Ectodermal cell (in vitro differentiated cells): ENCODE measurements at regions not wholly inside any gene's neighbourhood (a gene's known extent, or its start where the extent isn't known, plus 50 kb on each side); places are given as distances from the start of the nearest gene placed in this dataset.

ENCODE experiments used
- H3K27ac ChIP-seq: 2 replicates; pipeline ENCODE4 v1.7.0; 2013; ENCODE audit warnings: mild to moderate bottlenecking, low read depth, low read length; ENCODE audit not compliant: insufficient read depth, poor library complexity, severe bottlenecking
- H3K27me3 ChIP-seq: 2 replicates; pipeline ENCODE4 v1.7.0; 2013; ENCODE audit warnings: mild to moderate bottlenecking, low read length; ENCODE audit not compliant: insufficient read depth, control insufficient read depth, poor library complexity, severe bottlenecking
- H3K36me3 ChIP-seq: one replicate; pipeline ENCODE4 v1.7.0; 2013; ENCODE audit warnings: low read length; ENCODE audit not compliant: control insufficient read depth, insufficient read depth
- H3K4me1 ChIP-seq: one replicate; pipeline ENCODE4 v1.7.0; 2013; ENCODE audit warnings: low read length; ENCODE audit not compliant: control insufficient read depth, insufficient read depth
- H3K4me3 ChIP-seq: 2 replicates; pipeline ENCODE4 v1.7.0; 2013; ENCODE audit warnings: low read depth, low read length, control low read depth; ENCODE audit not compliant: insufficient read depth
- H3K9me3 ChIP-seq: 2 replicates; pipeline ENCODE4 v1.7.0; 2013; ENCODE audit warnings: mild to moderate bottlenecking, low read length, moderate library complexity; ENCODE audit not compliant: control insufficient read depth
- WGBS, 2 experiments: methylation state at CpG; one replicate each; pipeline ENCODE4 v1.1.7; 2013; ENCODE audit warnings: missing lambda C conversion rate in 2 of 2; 5-methylcytosine and 5-hydroxymethylcytosine counted together

- H3K27ac ChIP-seq, result no peak overlapping the region
- no peak overlapping the region for H3K4me3 ChIP-seq
- 90 to 92% methylated on average over 10 to 11 of the region's 11 CpGs for WGBS, 2 experiments
These were observed 63.4 kb upstream of the AFDN start for GRCh38 chr6:167763056-167763944.

DNA sequence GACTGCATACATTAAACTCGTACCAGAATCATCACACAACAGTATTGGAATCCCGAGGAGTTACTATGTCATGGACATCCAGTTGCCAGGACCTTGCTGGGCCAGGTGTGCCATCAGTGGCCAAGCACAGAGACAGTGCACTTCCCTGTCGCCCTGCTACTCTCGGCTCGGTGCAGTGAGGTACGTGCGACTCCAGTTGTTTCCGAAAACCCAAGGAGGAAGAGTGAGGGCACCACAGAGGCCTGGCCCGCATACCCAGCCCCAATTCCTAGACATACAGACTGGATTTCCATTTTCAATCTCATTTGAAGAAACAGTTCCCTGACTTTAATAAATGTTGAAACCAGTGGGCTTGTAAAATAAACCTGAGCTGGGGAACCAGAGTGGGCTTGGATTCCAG, 62.5 kb upstream of the AFDN start:
- WGBS, 2 experiments, result 96% methylated on average over 9 of the region's 9 CpGs
- Histone ChIP-seq H3K4me1 (no peaks in the 10 kb centered on the region), H3K27ac (no peak overlapping the region), H3K27me3 (no peaks in the 10 kb centered on the region), H3K36me3 (no peaks in the 10 kb centered on the region), H3K9me3 (no peaks in the 10 kb centered on the region), H3K4me3 (no peak overlapping the region)

More at GRCh38 chr6:167763056-167763944, 63.4 kb upstream of the AFDN start:
- Histone ChIP-seq H3K9me3 (no peaks in the 10 kb centered on the region), H3K36me3 (no peaks in the 10 kb centered on the region), H3K27me3 (no peaks in the 10 kb centered on the region), H3K4me1 (no peaks in the 10 kb centered on the region)

DNA sequence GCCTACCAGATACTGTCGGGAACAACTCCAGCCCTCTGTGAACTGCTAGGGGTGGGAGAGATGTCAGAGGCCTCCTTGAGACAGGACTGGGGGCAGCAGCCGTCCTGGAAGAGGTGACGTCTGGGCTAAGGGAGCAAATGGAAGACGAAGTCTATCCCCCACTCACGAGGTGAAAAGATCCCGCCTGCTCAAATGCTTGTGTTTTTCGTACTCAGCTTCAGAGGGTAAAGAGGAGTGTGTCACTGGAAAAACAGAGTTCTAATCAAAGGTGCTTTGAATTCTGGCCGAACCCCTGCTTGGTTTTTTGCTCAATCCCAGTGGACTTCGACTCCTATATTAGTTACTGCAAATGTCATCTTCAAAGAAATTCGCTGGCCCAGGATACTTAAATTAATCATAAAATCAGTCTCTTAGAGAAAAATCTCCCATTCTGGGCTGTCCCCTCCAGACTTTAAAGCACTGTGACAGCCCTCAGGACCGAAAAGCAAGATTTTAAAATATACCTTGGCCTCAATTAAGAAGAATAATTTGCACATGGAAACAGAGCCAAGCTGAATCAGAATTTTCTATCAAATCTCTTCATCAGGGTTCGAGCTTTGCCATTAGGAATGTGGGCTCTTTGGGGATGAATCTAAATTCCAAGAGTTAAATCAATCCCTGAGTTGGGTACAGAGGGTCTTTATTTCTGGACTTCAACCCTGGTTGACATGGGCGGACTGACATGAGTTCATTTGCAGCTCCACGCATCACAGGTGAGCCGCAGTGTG, 61.8 kb upstream of the AFDN start:
- 91 to 92% methylated on average over 15 of the region's 15 CpGs for WGBS, 2 experiments

GRCh38 chr6:167766986-167767714, 59.6 kb upstream of the AFDN start:
- 93 to 94% methylated on average over 29 of the region's 29 CpGs for WGBS, 2 experiments
- no peak overlapping the region for H3K27ac ChIP-seq
- H3K36me3 ChIP-seq, result no peaks in the 10 kb centered on the region
- no peak overlapping the region for H3K4me3 ChIP-seq
- no peaks in the 10 kb centered on the region for H3K9me3 ChIP-seq
- no peaks in the 10 kb centered on the region for H3K27me3 ChIP-seq
- H3K4me1 ChIP-seq, result no peaks in the 10 kb centered on the region

More for the DNA sequence above, 61.8 kb upstream of the AFDN start:
- Histone ChIP-seq H3K36me3 (no peaks in the 10 kb centered on the region), H3K27me3 (no peaks in the 10 kb centered on the region), H3K4me3 (no peak overlapping the region), H3K4me1 (no peaks in the 10 kb centered on the region), H3K9me3 (no peaks in the 10 kb centered on the region), H3K27ac (no peak overlapping the region)

DNA sequence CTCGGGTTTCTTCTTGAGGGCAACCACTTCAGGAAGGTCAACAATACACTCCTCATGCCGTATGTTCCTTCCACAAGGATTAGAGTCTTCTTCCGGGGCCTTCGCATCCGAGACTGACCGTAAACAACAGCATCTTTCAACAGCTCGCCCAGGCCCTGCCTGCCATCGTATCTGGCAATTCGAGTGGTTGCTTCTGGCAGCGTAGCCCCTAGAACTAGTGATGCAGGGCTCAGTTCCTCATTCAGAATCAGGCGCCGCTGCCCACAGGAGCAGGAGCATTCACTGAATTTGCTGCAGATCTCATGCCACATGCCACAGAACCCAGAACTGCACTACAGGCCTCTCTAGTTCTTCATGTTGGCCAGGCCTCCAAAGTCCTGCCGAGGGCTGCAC, 59.0 kb upstream of the AFDN start:
- H3K4me3 ChIP-seq, result no peak overlapping the region
- no peaks in the 10 kb centered on the region for H3K36me3 ChIP-seq
- no peak overlapping the region for H3K27ac ChIP-seq
- no peaks in the 10 kb centered on the region for H3K4me1 ChIP-seq
- H3K27me3 ChIP-seq, result no peaks in the 10 kb centered on the region
- H3K9me3 ChIP-seq, result no peaks in the 10 kb centered on the region
- 94 to 96% methylated on average over 13 of the region's 13 CpGs for WGBS, 2 experiments

DNA sequence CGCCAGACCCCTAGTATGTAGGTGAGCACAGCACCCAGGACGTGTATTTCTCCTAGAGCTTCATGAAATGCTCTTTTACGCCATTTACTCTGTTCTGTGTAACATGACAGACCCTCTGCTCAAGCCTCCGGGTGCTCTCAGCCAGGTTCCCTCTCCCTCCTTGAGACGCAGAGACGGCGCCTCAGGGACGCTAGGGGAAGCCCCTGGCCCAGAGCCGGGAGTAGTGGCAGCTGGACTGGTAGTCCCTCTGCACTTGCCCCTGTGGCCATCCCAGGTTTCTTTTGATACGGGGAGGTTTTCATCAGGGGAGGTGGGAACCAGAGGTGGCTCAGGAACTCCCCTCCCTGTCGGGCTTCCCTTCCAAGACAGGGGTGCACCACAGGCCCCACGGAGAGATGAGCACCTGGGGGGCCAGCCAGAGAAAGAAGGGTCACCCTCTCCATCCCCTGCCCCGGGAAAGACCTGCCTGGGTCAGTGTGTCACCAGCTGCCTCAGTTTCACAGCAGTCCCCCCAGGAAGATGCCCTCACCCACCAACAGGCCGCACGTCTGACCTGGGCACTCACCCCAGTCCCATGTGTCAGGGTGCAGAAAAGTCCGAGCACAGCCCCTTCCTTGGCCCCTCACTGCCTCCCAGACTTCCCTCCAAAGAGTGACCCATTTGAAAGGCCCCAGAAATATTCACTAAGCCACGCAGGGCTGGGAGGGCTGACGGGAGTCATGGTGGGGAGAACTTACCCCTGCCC, 58.1 kb upstream of the AFDN start:
- no peaks in the 10 kb centered on the region for H3K36me3 ChIP-seq
- no peak overlapping the region for H3K4me3 ChIP-seq
- no peak overlapping the region for H3K27ac ChIP-seq
- no peaks in the 10 kb centered on the region for H3K4me1 ChIP-seq
- 94 to 95% methylated on average over 18 of the region's 18 CpGs for WGBS, 2 experiments
- H3K9me3 ChIP-seq, result no peaks in the 10 kb centered on the region
- H3K27me3 ChIP-seq, result no peaks in the 10 kb centered on the region

DNA sequence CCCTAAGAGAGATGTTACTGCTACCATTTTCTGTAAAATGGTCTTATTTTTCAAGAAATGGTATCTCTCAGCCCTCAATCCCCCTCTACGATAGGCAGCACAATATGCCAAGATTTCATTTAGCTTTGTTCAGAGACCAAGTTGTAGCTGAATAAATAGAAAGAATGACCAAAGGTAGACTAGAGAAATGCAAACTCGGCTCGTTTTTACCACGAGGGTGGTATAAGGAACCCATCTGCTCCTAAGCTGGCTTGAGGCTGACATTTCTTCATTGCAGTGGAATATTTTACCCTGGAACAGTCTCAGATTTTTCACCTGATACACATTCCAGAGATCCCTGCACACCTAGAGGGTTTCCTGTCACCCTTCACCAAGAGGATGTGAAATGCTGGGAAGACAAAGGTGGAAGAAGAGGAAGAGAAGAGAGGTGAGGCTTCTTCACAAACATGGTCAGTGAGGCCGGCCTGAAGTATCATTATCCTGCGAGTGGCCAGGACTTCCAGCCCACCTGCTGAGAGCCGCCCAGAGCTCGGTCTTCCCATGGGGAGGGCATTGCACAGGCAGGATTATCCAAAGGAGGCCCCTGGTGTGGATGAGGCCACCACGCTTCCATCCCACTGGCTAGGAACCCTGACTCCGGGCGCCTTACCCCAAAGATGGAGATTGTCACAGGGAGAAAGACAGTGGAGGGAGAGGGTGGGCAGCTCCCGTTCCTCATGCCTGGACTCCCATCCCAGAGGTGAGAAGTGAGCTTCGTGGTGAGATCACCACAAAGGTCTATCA, 57.1 kb upstream of the AFDN start:
- H3K4me1 ChIP-seq, result no peaks in the 10 kb centered on the region
- H3K36me3 ChIP-seq, result no peaks in the 10 kb centered on the region
- H3K4me3 ChIP-seq, result no peak overlapping the region
- H3K9me3 ChIP-seq, result no peaks in the 10 kb centered on the region
- WGBS, 2 experiments, result 89 to 94% methylated on average over 13 of the region's 13 CpGs
- H3K27me3 ChIP-seq, result no peaks in the 10 kb centered on the region
- H3K27ac ChIP-seq, result no peak overlapping the region

- WGBS, 2 experiments, result 93% methylated on average over 14 of the region's 14 CpGs
- Histone ChIP-seq H3K9me3 (no peaks in the 10 kb centered on the region), H3K27me3 (no peaks in the 10 kb centered on the region), H3K27ac (no peak overlapping the region), H3K36me3 (no peaks in the 10 kb centered on the region), H3K4me3 (no peak overlapping the region), H3K4me1 (no peaks in the 10 kb centered on the region)
These were observed 56.3 kb upstream of the AFDN start for GRCh38 chr6:167770291-167770955.

- Histone ChIP-seq H3K9me3 (no peaks in the 10 kb centered on the region), H3K36me3 (no peaks in the 10 kb centered on the region), H3K4me1 (no peaks in the 10 kb centered on the region), H3K27me3 (no peaks in the 10 kb centered on the region), H3K4me3 (no peak overlapping the region), H3K27ac (no peak overlapping the region)
- WGBS, 2 experiments, result 96 to 99% methylated on average over 11 of the region's 11 CpGs
These were observed 51.8 kb upstream of the AFDN start for GRCh38 chr6:167774881-167775280.
